HG03097 (cell line): ENCODE measurements at regions not wholly inside any gene's neighbourhood (a gene's known extent, or its start where the extent isn't known, plus 50 kb on each side); places are given as distances from the start of the nearest gene placed in this dataset.

Source experiments
- ATAC-seq: cut with Tn5 transposase; IDR thresholded peaks from one replicate; pipeline ENCODE4 v1.9.1; 2021; ENCODE audit not compliant: unreplicated experiment, low FRiP score

DNA sequence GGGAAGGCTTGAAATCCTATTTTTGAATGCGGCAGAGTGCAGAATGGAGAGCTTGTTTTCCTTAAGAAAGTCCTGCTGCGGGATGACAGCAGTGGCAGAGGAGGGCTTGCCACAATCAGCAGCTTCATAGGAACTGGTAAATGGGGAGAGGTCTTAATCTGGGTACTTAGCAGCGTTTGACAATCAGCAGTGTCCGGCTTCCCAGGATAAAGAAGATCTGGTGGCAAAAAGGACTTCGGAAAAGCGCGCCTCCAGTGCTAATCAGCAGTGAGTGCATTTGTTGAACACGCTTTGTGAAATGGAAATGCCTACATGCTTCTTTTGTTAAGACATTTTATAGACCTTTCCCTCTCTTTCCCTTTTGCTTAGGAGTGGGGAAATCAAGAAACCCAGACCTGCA, 735.7 kb downstream of the QKI start:
- ATAC-seq = no peak

DNA sequence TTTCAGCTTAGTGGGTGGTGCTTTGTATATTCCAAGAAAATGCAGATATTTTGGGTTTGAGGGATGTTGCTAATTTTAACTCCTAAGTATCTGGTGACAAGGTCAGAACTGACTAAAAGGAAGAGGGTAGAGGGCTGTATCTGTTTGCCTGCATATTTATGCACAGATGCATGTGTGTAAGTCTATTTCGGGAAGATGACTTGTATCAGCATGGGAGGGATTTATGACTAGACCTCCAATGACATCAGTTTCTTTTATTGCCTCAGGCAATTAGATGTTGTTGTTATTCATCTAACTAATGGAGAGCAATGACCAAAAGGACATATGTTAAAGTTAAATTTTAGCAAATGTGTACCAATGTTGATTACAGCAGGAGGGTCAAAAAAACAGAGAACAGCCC, 734.3 kb downstream of the QKI start:
- no peak for ATAC-seq

DNA sequence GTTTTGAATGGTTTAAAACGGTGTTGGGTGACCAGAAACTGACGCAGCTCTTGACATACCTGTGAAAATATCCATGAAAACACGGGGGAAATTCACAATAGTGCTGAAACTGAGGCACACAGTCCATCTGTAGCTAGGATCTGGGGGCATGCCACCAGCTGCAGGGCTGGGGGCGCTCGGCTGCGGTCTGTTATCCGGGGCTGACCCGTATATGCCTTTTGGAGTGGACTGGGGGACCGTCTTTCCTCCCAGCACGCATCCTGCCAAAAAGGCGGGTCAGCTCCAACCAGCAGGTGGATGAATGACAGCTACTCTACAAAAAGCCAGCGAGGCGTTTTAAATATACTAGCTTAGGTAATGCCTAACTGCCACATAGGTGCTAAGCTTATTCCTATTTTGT, 729.8 kb downstream of the QKI start:
- ATAC-seq = no peak

DNA sequence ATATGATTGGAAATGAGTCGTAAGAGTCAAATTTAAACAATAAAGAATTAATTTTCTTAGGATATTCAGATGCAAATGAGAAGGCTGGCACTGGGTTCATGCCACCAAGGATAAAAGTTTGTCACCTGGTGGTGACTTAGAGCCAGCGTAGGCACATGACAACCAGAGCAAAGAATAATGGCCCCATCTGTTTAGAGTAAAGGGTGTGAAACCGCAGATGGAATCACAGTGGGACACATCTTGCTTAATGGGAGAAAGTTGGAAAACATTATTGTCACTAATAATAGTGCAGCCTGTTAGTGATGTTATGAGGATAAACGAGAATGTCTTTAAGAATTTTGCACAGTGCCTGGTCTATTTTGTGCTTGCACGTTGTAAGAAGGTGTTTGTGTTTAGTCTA, 727.8 kb downstream of the QKI start:
- no peak for ATAC-seq

DNA sequence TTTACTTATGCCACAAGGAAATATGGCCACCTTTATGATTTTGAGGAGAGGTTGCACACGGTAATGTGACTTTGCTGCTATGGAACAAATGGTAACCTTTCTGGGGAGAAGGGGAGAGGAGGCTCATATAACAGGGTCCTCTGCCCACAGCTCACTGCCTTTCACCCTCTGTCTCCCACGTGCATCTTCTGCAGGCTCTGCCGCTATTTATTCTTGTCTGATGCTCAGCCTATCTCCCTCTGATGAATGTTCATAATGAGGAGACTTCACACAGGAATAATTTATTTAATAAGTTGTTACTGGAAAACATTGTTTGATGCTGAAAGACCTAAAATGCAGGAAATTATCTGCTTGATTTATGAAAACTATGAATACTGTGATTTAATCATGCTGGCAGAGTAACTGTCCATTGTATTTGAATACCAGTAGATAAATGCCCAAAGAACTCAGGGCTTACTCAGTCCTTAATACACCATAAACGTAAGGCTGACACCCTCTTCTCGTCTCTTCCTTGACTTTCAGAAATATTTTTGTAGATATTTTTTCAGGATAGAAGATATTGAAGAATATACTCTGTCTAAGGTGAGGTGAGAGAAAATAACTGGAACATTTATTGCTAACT, 721.1 kb downstream of the QKI start:
- no peak for ATAC-seq

DNA sequence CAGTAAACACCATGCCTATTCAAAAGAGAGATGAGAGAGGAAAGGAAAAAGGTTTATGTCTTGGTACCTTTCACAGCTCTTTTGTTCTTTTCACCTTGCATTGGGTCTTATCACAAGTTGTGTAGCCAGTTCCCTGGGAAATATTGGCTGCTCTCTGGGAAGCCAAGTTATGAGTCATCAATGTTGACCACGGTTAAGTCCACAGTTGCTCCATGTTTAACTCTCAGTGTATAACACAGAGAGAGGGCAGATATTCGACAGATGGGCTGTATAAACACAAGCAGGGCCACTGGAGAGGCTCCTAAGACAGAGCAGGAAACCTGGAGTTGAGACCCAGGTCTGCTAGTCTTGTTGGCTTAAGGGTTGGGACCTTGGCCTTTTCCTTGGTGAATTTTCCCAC, 718.6 kb downstream of the QKI start:
- ATAC-seq = no peak

DNA sequence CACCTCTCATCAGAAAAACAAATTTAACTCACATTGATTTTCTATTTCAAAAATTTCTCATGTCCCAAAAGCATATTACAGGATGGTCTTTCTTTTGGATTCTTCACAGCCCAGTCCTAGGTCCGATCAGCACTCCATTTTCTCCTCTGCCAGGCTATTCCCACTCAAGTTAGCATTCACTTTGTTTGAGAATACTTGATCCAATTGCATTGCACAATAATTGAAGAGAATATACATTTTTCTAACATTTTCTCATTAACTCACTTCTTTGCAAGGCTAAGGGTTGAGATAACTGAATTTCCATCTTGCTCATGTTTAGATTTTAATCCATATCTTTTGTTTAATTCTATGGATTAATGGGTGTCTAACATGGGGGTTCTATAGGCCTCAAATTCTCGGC, 716.1 kb downstream of the QKI start:
- ATAC-seq = no peak

DNA sequence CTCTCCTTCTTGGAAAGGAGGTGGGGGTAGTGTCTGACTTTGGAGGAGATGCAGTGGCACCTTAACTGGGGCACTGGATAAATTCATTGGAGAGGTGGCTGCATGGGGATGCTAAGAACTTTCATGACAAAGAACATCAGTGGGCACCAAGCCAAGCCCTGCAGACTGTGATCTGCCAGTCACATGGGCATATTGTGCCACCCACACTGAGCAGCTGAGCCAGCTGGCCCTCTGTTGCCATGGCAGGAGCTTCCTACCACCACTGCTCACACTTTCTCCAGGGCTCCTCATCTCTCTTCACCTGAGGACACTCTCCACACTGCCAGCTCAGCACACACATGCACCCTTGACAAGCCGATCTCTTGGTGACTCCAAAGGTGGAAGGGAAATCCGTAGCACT, 715.6 kb downstream of the QKI start:
- no peak for ATAC-seq

DNA sequence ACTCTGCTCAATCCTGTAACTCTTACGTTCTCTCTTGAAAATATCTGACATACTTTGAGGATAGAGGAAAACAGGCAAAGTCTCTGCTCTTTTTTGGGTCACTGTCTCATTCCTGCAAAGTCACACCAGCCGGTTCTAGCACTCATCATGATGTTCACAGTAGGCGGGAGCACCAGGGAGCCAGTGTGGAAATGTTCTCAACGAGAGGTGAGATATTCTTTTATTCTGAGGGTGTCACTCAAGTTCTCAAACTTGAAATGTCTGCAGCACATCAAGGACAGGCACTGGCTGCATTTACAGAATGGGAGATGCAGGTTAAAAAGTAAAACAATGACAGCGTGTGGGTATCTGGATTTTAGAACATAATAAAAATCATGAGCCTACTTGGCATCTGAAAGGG, 714.7 kb downstream of the QKI start:
- no peak for ATAC-seq

DNA sequence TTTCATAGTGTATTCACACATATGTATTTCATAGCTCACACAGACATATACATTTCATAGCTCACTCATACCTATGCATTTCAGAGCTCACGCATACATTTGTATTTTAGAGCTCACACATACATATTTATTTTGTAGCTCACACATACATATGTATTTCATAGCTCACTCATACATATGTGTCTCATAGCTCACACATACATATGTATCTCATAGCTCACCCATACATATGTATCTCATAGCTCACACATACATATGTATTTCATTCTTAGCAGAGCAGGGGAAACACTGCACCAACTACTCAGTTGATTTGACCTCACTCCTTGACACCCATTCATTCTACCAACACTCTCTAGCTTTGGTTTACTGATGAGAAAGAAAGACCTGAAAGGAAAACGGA, 713.6 kb downstream of the QKI start:
- ATAC-seq = no peak

DNA sequence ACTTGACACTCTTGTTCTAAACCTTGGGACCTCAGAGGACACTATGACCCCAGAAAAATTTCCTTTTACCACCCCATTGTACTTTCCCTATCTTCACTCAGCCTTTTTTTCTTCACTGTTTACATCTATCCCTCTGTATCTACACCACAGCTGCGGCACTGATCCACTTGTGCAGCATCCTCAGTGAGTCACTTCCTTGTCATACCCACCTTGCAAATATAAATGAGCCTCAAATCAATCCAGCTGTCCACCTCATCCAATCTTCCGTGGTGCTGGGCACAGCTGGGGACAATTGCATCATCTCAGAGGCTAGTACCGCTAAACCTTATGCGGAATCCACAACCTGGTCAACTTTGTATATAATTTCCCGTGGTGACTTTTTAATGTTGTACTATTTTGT, 710.5 kb downstream of the QKI start:
- no peak for ATAC-seq

DNA sequence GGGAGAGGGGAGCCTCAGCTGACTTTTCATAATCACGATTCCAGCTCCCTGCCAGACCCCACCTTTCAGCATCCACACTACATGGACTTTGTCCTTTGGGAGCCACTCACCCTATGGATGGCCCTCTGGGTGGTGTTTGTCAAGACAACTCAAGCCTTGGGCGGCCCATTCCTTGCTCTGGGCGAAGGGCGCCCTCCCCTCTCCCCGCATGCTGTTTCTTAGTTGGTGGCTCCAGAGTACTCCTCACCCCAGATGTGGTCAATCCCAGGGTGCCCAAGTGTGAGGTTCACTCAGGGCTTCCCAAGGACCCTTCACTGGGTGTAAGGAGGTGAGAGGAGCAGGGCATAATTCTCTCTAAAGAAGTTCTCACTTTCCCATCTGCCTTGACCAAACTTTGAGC, 710.0 kb downstream of the QKI start:
- ATAC-seq = no peak

DNA sequence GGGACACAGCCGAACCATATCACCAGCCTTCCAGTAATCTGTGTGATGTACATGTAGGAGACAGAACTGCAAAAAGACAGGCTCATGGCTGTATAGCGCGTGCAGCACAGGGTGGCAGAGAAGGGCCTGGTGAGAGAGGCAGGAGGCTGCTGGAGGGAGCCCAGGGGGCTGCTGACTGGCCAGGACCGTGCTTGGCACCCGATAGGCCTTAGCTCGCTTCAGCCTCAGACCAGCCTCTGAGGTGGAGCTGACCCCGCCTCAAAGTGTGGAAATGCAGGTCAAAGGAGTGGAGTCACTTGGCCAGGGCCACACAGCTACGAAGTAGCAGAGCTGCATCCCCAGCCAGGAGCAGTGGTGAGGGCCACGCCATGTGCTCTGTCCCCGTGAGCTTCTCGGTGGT, 707.6 kb downstream of the QKI start:
- ATAC-seq = no peak

DNA sequence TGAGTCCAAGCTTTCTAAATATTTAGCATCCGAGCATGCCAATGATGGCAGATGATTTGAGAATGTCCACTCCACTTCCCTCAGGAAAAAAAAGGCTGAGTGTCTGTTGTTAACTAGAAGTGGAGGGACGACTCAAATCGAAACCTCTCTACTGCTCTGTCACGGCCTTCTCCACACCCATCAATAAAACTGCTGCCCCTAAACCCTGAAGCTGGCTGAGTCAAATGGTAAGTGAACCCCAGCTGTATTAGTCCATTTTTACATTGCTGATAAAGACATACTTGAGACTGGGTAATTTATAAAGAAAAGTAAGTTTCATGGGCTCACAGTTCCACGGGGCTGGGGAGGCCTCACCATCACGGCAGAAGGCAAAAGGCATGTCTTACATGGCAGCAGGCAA, 707.0 kb downstream of the QKI start:
- no peak for ATAC-seq

DNA sequence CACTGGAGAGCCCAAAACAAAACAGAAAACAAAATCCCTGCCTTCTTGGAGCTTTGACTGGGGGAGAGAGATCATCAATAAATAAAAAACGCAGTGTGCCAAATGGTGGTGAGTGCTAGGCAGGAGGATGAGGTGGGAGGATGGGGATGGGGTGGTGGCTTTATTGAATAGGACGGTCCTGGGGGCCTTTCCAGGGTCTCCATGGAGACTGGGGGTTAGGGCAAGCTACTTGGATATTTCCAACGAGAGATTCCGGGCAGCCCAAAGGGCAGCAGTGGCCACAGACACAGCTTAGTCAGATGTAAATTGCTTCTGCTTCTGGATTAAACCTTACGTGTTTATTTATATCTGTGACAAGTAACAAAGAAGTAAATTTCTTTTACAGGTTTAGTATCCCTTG, 700.1 kb downstream of the QKI start:
- no peak for ATAC-seq

DNA sequence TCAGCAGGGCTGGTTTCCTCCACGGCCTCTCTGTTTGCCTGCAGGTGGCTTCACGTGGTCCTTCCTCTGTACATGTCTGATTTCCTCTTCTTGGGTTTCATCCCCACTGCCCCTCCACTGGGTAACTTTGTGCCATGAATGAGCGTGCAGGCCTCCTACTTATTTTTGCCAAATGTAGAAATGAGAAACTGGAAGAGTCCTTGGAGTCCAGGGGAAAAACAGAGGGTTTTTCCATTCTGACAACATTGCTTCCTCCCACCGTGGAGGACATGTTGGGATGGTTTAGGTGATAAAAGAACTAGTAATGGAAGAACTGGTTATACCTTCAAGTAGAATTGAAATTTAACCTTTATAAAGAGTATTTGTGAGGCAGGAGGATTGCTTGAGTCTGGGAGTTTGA, 699.5 kb downstream of the QKI start:
- ATAC-seq = no peak

DNA sequence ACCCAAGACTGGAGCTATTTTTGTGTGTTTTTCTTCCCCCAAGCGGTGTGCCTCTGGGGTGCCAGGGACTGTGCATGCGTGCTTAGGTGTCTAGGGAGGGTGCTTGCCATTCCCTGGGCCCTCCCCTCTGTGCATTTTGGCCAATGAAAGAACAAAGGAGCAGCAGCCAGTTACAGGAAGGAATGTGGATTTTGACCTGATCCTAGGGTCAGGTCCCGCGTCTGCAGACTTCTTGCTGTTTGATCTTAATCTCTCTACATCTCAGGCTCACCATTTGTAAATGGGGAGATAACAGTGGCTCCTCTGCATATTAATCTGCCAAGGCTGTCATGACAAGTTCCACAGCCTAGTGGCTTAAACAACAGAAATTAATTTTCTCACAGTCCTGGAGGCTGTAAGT, 699.1 kb downstream of the QKI start:
- no peak for ATAC-seq

DNA sequence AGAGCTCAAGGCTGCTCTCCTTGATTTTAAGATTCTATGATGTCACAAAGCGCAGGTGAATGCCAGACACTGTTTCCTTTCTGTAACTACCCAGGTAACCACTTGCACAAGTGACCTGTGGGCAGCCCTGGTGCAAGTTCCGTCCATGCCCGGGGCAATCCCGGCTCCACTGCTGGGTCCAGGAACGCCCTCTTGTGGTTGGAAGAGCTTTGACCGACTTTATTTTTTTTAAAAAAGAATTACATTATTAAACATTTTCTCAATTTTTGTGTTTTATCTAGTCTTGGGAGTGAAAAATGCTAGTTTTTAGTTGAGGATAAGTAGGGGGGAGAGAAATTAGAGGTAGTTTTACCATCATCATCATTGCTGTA, 695.2 kb downstream of the QKI start:
- no peak for ATAC-seq

DNA sequence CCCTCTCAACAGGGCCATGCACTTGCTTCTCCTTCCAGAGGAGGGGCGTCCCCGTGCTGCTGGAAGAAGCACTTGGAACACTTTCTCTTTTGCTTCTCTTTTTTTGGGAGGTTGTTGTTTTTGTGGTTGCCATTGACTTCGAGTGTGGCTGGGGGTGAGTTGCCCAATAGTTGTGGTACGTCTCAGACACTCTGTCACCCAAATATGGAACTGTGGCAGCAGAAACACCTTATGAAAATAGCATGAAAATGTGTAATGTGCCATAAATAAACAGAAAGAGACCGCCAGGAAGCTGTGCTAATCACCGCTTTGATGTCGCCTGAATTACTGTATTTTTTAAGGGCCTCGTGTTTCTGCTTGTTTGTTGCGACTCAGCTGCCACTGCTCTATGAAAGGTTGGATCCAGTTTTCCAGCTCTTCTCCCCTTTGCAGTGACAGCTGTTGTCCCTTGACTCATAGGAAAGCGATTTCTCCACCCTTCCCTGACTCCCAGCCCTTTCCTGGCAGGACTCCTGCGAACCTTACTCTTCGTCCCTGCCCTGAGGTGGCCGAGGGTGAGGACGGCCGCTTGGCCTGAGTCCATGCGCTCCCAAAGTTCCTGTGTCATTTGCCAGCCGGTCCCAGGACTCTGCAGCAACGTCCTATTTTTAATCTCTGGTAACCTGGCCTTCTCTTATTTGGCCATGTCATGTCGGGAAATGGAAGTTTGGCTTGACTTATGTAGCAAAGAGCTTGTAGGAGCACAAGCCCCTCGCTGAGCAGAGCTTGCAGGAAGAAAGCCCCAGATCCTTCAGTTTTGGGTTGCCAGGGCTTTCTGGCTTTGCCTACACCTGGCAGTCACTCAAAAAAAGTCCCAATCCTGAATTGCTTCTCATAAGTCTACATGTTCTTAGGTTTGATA, 694.6 kb downstream of the QKI start:
- no peak for ATAC-seq

DNA sequence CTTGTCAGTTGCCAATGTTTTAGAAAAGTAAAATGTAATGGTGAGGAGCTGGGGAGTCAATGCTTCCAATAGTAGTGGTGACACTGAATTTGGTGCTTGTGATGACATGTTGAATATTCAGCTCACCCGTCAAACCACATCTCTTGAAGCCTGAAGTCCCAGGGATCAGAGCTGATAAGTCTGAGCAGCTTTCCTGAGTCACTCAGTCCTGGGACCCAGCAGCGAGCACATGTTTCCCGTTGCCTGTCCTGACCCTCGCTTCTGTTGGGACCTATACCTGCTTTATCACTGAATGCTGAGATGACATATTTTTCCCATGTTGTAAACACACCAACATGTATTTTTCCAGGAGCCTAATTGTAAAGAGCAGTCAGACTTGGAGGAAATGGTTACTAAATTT, 693.6 kb downstream of the QKI start:
- no peak for ATAC-seq

DNA sequence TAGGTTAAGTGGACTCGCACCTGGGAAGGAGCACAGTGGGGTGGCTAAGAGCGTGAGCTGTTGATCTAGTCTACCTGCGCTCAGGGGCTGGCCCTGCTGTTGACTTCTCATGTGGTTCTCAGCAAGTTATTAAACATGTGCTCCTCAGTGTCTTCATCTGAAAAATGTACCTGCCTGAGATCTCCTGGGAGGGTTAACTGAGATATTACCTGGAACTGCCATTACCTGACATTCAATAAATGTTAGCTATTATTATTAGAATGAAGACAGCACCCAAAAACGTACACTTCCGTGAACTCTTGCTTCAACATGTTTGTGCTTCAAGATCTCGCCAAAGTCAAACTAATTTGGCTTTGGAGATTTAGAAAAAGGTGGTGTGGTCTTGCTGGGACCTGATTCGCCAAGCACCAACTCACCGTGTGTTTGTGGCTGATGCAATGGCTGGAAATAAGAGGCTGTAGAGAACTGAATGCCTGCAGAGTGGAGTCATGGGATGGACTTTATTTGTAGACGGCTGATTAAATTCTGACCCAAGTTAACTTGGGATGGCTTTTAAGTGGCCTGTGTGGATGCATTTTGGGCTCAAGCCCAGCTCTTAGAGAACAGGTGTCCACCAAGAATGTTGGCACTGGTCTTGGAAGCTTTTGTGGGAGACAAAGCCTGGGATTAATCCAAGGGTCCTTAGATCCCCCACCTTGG, 692.9 kb downstream of the QKI start:
- ATAC-seq = no peak

DNA sequence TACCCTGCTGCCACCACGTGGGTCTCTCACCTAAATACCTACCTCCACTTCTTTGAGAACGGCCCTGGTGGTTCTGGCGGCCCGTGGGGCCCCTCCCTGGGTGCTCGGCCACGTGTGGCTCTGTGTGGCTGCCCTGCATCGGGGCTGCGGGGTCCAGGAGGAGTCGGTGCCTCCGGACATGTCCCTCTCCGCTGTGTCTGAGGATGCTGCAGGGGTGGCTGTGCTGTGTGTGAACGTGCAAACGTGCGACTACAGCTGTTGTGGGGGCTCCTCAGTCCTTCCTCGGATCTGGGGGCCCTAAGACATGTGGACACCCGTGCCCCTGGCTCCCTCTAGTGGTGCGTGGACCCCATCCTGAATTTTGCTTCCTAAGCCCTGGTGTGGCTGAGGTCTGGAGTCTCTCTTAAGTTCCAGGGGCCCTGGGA, 691.8 kb downstream of the QKI start:
- ATAC-seq = no peak
